PC-3 (cell line): ENCODE measurements at regions not wholly inside any gene's neighbourhood (a gene's known extent, or its start where the extent isn't known, plus 50 kb on each side); places are given as distances from the start of the nearest gene placed in this dataset.

Experiments
- ATAC-seq: fragments of 200-7000 bp; cut with Tn5 transposase; 2 replicates; pipeline ENCODE4 v1.9.1; 2020; ENCODE audit warnings: mild to moderate bottlenecking, moderate library complexity
- BruUV-seq: library from RNA; stranded (reverse); fragments of 400-500 nt; replicated peaks from 2 replicates; lab custom pipeline; 2021; lab: Mats Ljungman, UMichigan
- CTCF ChIA-PET: fragments of 300-600 bp; sonication (Branson Sonifier 250); formaldehyde crosslinking; loops from one replicate; lab custom pipeline; 2022; ENCODE audit warnings: antibody characterized with exemption; lab: Charles Lee
- POLR2A ChIA-PET: fragments of 300-600 bp; sonication (Branson Sonifier 250); formaldehyde crosslinking; loops from one replicate; lab custom pipeline; 2022; ENCODE audit warnings: antibody characterized with exemption; ENCODE audit not compliant: unreplicated experiment; lab: Charles Lee
- DNase-seq: peaks from one replicate; pipeline ENCODE4 v3.0.0-alpha.2; 2015
- H2AFZ ChIP-seq: fragments of 300-600 bp; sonication (generic); 2 replicates; pipeline ENCODE4 v1.6.0; 2016; ENCODE audit warnings: antibody characterized with exemption, low read length
- H3F3A ChIP-seq: fragments of 300-600 bp; sonication (generic); one replicate; pipeline ENCODE4 v1.6.0; 2017; ENCODE audit warnings: antibody characterized with exemption, low read length, control low read depth, mild to moderate bottlenecking; ENCODE audit not compliant: unreplicated experiment
- H3K27ac ChIP-seq: fragments of 300-600 bp; sonication (generic); 2 replicates; pipeline ENCODE4 v1.5.1; 2016; ENCODE audit warnings: mild to moderate bottlenecking, low read length
- H3K27me3 ChIP-seq: fragments of 300-600 bp; sonication (generic); 2 replicates; pipeline ENCODE4 v1.6.1; 2016; ENCODE audit warnings: low read length, mixed read lengths
- H3K36me3 ChIP-seq: fragments of 300-600 bp; sonication (generic); 2 replicates; pipeline ENCODE4 v1.6.1; 2016; ENCODE audit warnings: low read depth, mixed run types, low read length, mixed read lengths
- H3K4me1 ChIP-seq: fragments of 300-600 bp; sonication (generic); 2 replicates; pipeline ENCODE4 v1.5.1; 2016; ENCODE audit warnings: low read length; ENCODE audit not compliant: insufficient read depth
- H3K4me2 ChIP-seq: fragments of 300-600 bp; sonication (generic); 2 replicates; pipeline ENCODE4 v1.6.0; 2016; ENCODE audit warnings: low read length
- H3K4me3 ChIP-seq: fragments of 300-600 bp; sonication (generic); 2 replicates; pipeline ENCODE4 v1.5.1; 2016; ENCODE audit warnings: mild to moderate bottlenecking, low read length, mixed read lengths
- H3K79me2 ChIP-seq: fragments of 300-600 bp; sonication (generic); 2 replicates; pipeline ENCODE4 v1.6.1; 2017; ENCODE audit warnings: low read length, mixed read lengths
- H3K9ac ChIP-seq: fragments of 300-600 bp; sonication (generic); 2 replicates; pipeline ENCODE4 v1.6.0; 2016; ENCODE audit warnings: mild to moderate bottlenecking, low read length
- H3K9me2 ChIP-seq: fragments of 300-600 bp; sonication (generic); replicated peaks from 2 replicates; pipeline ENCODE4 v1.6.1; 2016; ENCODE audit warnings: mixed run types, low read length, mixed read lengths
- H3K9me3 ChIP-seq: fragments of 300-600 bp; sonication (generic); 2 replicates; pipeline ENCODE4 v1.6.1; 2016; ENCODE audit warnings: low read length, mixed read lengths
- H4K20me1 ChIP-seq: fragments of 300-600 bp; sonication (generic); 2 replicates; pipeline ENCODE4 v1.6.1; 2016; ENCODE audit warnings: low read length, mixed read lengths
- CTCF ChIP-seq: fragments of 300-600 bp; sonication (generic); conservative IDR thresholded peaks from 2 replicates; pipeline ENCODE4 v1.5.1; 2017; ENCODE audit warnings: antibody characterized with exemption, low read depth, mild to moderate bottlenecking, low read length
- EZH2 ChIP-seq: fragments of 300-600 bp; sonication (generic); IDR thresholded peaks from one replicate; pipeline ENCODE4 v1.6.1; 2017; ENCODE audit warnings: antibody characterized with exemption, mild to moderate bottlenecking, low read length; ENCODE audit not compliant: unreplicated experiment
- EZH2phosphoT487 ChIP-seq: fragments of 300-600 bp; sonication (generic); IDR thresholded peaks from 2 replicates; pipeline ENCODE4 v1.6.1; 2018; ENCODE audit warnings: mild to moderate bottlenecking, antibody characterized with exemption, low read length, borderline replicate concordance
- intact Hi-C: fragments of 100-400 bp; cut with micrococcal nuclease; formaldehyde crosslinking; loops from 2 replicates; pipeline ENCODE4 v1.9.0; 2023

GRCh38 chr10:44203535-44203934 is 181.4 kb downstream of the CXCL12 start:
- H3F3A ChIP-seq, result no peaks in the 10 kb centered on the region
- no peaks in the 10 kb centered on the region for H3K79me2 ChIP-seq
- H3K36me3 ChIP-seq, result no peaks in the 10 kb centered on the region
- H3K4me3 ChIP-seq, result no peak overlapping the region
- H4K20me1 ChIP-seq, result no peaks in the 10 kb centered on the region
- no peak overlapping the region for H3K27ac ChIP-seq
- H3K4me1 ChIP-seq, result no peaks in the 10 kb centered on the region
- no peaks in the 10 kb centered on the region; the same call in 1 of the 2 replicates for H3K9me3 ChIP-seq
- TF ChIP-seq CTCF (no peak), EZH2phosphoT487 (no peak), EZH2 (no peak)
- no peak overlapping the region for H3K9ac ChIP-seq
- intact Hi-C loops, result no loop called here
- no peaks in the 10 kb centered on the region for H3K9me2 ChIP-seq
- no peak for ATAC-seq
- no TSS peak for BruUV-seq
- peaks cover 29% of the 10 kb centered on the region for H3K27me3 ChIP-seq
- DNase-seq, result no peak
- ChIA-PET POLR2A (no interaction called here), CTCF (no interaction called here)
- H3K4me2 ChIP-seq, result no peak overlapping the region
- H2AFZ ChIP-seq, result no peak overlapping the region

GRCh38 chr10:44202952-44203351 is 181.9 kb downstream of the CXCL12 start:
- Histone ChIP-seq H3K79me2 (no peaks in the 10 kb centered on the region), H3K27ac (no peak overlapping the region), H3K27me3 (peaks cover 26% of the 10 kb centered on the region), H3K4me1 (no peaks in the 10 kb centered on the region), H2AFZ (no peak overlapping the region), H3K36me3 (no peaks in the 10 kb centered on the region), H3K9ac (no peak overlapping the region), H3K4me3 (no peak overlapping the region), H3F3A (no peaks in the 10 kb centered on the region), H3K4me2 (no peak overlapping the region), H3K9me3 (no peaks in the 10 kb centered on the region; the same call in 1 of the 2 replicates), H4K20me1 (no peaks in the 10 kb centered on the region), H3K9me2 (no peaks in the 10 kb centered on the region)
- POLR2A ChIA-PET, result no interaction called here
- no TSS peak for BruUV-seq
- intact Hi-C loops, result no loop called here
- CTCF ChIA-PET, result no interaction called here
- TF ChIP-seq EZH2phosphoT487 (no peak), EZH2 (no peak), CTCF (no peak)
- DNase-seq (no peak), ATAC-seq (no peak)

DNA sequence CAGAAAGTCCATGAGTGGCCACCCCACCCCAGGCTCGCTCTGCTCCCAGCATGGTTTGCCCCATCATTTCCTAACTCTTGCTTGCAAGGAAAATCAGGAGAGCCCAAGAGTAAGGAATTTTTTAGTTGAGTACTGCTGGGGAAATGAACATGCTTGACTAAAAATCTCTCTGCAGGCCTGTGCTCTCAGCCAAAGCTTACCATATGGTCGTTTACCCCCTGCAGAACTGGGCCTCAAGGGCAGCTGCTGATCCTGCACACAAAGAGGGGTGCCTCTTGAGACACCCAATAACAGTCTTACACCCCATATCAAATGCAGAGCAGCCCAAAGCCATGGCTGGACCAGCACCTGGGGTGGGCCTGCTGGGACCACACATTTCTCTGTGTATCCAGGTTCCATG is 183.2 kb downstream of the CXCL12 start:
- Histone ChIP-seq H3K9me2 (no peaks in the 10 kb centered on the region), H3F3A (no peaks in the 10 kb centered on the region), H2AFZ (no peak overlapping the region), H3K9me3 (no peaks in the 10 kb centered on the region; the same call in 1 of the 2 replicates), H3K79me2 (no peaks in the 10 kb centered on the region), H3K4me1 (no peaks in the 10 kb centered on the region), H3K9ac (no peak overlapping the region), H3K36me3 (no peaks in the 10 kb centered on the region), H3K27me3 (peaks cover 22% of the 10 kb centered on the region), H3K27ac (no peak overlapping the region), H3K4me2 (no peak overlapping the region), H3K4me3 (no peak overlapping the region), H4K20me1 (no peaks in the 10 kb centered on the region)
- ATAC-seq (no peak), DNase-seq (no peak)
- CTCF ChIA-PET, result no interaction called here
- POLR2A ChIA-PET, result no interaction called here
- TF ChIP-seq CTCF, result no peak
- TF ChIP-seq EZH2phosphoT487, result no peak
- no peak for TF ChIP-seq EZH2
- BruUV-seq, result no TSS peak
- intact Hi-C loops, result no loop called here
